Caki2 (cell line): ENCODE measurements at regions not wholly inside any gene's neighbourhood (a gene's known extent, or its start where the extent isn't known, plus 50 kb on each side); places are given as distances from the start of the nearest gene placed in this dataset.
"Not testable (repeated sequence)": the region's sequence is repeated elsewhere in the genome, so short reads cannot be mapped to it uniquely, and the experiment has no call there.

Experiments
- DNase-seq: peaks from one replicate; pipeline ENCODE4 v3.0.0-alpha.2; 2015; ENCODE audit warnings: low read depth
- in situ Hi-C: cut with HindIII; loops from 2 replicates; pipeline ENCODE4 v1.10.0; 2016; ENCODE audit warnings: low sequenced_read_pairs, low pct_unique_long_range_greater_than_20kb, mixed read lengths

DNA sequence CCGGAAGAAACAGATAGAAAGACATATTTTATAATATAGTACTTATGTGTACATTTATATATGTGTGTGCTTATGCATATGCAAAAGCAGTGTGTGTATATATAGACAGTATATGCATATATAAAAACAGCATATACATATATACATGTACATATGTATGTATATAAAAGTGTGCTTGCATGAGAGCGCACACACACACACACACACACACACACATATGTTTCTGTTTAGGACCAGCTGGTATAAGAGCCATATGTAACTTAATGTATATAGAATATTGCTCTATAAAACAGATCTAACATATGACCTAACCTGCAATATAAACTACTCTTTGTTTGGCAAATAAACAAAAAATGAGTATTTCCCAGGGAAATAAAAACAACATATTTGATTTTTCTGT is 65.1 kb upstream of the CDH9 start:
- DNase-seq = no peak
- in situ Hi-C loops = no loop called here

- in situ Hi-C loops, DNase-seq: not testable (repeated sequence)
Measured at GRCh38 chr5:27095761-27096160, 57.4 kb upstream of the CDH9 start.

GRCh38 chr5:27093279-27093678 is 54.9 kb upstream of the CDH9 start:
- in situ Hi-C loops = no loop called here
- peak; percentile 5 for DNase-seq

DNA sequence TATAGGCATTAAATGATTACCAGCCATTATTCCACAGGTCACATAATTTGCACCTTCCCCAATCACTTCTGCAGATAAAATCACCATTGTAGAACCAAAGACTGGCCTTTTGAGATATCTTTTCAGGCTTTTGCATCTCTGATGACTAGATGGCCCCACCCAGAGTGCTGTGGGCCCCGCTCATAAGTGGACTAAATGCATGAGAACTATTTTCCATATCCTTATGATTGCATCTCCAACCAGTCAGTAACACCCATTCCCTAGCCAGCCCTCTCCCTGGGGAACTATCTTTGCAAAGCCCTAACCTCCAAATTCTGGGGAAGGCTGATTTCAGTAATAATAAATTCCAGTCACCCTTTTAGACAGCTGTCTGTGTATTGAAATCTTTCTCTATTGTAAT is 53.5 kb upstream of the CDH9 start:
- no peak for DNase-seq
- in situ Hi-C loops = no loop called here

- DNase-seq, in situ Hi-C loops: not testable (repeated sequence)
Measured at GRCh38 chr5:27088822-27089221, 50.4 kb upstream of the CDH9 start.
